T-helper 1 cell treated with Interleukin-12 subunit alpha and Interleukin-12 subunit beta and Interleukin-4 antibody, amounts not matched to agents 30 ng/mL and 1 ng/mL, for 36 hours (primary cell): ENCODE measurements at regions not wholly inside any gene's neighbourhood (a gene's known extent, or its start where the extent isn't known, plus 50 kb on each side); places are given as distances from the start of the nearest gene placed in this dataset.

Experiments
- intact Hi-C: fragments of 100-400 bp; cut with micrococcal nuclease; formaldehyde crosslinking; loops from one replicate; pipeline ENCODE4 v1.15.1; 2024

DNA sequence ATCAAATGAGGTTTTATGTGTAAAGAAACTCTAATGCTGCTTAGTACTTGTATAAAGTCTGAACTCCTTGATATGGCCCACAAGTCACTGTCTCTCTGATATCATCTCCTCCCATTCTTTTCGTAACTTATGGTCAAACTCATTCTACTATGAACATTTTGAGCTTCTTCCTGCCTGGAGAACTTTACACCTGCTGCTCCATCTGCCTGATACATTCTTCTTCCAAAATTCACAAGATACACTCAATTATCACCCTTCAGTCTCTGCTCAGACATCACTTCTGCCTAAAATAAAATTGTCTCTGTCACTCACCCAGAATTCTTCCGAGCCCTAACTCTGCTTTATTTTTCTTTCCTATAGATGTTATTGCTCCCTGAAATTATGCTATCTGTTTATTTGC is 192.8 kb upstream of the LYPLAL1 start:
- intact Hi-C loops = no loop called here

- intact Hi-C loops = no loop called here
These were observed 191.2 kb upstream of the LYPLAL1 start for GRCh38 chr1:218982482-218982881.

- intact Hi-C loops = no loop called here
These were observed 190.2 kb upstream of the LYPLAL1 start for GRCh38 chr1:218983433-218983832.

GRCh38 chr1:218983848-218984247 is 189.8 kb upstream of the LYPLAL1 start:
- intact Hi-C loops = no loop called here

DNA sequence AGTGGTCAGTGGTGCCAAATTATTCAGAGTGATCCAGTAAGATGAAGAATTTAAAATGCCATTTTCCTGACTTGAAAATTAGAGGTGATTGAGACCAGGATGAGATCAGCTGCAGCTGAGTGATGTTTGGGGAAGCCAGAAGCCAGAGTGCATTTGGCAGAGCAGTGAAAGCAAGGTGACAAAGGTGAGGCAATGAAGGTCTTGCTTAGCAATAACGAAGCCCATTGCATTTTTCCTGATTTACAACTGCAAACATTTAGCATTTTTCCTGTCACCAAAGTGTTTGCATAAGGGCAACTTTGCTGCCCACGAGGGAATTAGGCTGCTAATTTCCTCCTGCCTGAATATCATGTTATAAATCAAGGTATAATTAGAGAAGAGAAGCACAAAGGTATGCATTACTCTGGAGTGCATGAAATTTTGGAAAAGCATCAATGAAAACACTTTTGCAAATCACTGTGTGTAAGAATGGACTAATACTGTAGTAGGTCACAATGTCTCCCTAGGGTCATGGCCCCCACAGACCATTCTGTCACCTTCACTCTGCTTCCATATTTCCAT is 188.2 kb upstream of the LYPLAL1 start:
- intact Hi-C loops = no loop called here

GRCh38 chr1:218986816-218987215 is 186.9 kb upstream of the LYPLAL1 start:
- intact Hi-C loops = no loop called here

DNA sequence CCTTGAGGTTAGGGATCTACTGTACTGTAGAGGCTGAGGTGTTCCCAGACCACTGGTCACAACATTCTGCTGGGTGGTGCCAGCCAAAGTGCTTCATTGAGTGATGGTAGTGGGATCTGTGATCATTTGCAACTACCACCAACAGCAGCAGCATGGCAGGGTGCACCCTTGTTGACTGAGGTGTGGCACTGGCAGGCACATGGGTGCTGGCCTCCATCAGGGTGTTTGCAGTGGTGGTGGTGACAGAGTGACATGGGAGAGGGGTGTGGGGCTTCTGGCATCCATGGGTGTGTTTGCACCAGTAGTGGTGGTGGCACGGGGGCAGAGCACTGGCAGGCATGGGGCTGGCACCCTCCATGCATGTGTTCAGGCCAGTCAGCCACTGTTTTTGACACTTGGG is 183.7 kb upstream of the LYPLAL1 start:
- intact Hi-C loops = no loop called here

DNA sequence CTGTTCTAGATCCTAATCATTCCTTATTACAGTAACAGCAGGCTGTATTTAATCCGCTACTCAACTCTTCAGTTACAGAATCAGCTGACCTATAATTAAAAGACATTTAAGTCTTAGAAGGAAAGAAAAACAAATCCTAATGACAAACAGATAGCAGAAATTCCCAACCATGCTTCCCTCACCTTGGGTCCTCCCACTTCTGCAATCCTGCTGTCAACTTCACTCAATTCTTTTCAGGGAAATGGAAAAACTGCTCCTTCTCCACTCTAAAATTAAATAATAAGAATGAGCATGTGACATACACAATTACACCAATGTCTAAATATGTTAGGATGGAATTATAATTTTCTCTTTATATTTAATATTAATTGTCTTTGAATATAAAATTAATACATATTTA is 182.6 kb upstream of the LYPLAL1 start:
- intact Hi-C loops = no loop called here

DNA sequence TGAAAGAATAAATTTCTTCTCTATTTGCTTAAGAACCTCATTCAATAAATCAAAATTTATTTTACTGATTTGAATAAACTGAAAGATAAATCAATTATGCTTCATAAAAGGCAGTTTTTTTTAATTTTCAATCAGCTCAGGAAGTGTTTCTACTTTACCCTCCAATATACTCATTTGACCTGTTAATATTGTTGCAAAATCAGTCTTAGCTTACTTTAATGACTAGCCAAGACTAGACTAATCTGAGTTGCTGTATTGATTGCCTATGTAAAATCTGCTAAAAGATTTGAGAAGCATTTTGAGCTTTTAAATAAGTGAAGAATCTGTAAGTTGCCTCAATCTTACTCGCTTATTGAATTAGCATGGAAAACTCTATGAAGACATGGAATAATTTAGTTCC is 179.1 kb upstream of the LYPLAL1 start:
- intact Hi-C loops = no loop called here

- intact Hi-C loops = no loop called here
These were observed 178.5 kb upstream of the LYPLAL1 start for GRCh38 chr1:218995091-218995665.

DNA sequence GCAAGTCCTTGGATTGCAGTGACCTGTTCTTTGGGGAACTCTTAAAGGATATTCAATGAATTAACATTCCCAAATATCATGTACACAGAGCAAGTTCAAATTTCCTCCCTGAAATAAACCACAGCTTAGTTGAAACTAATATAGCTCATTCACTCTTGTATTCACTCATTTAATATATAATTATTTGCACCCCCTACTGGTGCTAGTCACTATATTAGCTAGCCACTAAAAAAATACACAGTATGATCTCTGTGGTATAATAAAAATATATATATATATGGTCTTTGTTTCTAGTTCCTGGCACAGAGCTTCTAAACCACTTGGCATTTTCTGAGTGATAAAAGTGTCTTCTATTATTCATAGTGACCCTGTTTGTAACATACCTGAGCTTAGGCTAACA is 177.3 kb upstream of the LYPLAL1 start:
- intact Hi-C loops = no loop called here

- intact Hi-C loops = no loop called here
These were observed 173.7 kb upstream of the LYPLAL1 start for GRCh38 chr1:219000005-219000404.

- intact Hi-C loops = no loop called here
These were observed 173.0 kb upstream of the LYPLAL1 start for GRCh38 chr1:219000631-219001030.

- intact Hi-C loops = no loop called here
These were observed 163.0 kb upstream of the LYPLAL1 start for GRCh38 chr1:219010720-219011119.

DNA sequence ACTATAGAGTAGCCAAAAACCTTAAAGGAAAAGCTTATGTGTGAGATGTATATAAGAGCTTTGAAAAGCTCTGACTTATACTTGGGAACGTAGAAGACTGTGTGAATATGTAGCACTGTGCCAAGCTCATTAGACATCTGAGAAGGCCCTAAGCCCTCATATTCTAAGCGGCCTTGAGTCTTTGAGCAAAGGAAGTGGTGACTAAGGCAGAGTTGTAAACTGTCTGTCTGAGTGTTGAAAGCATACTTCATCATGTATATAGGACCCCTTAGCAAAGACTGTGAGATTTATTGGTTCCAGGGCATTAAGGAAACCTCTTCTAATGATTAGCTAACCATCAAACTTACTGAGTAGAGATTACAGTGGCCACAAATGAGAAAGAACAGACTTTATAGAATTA is 153.3 kb upstream of the LYPLAL1 start:
- intact Hi-C loops = no loop called here

DNA sequence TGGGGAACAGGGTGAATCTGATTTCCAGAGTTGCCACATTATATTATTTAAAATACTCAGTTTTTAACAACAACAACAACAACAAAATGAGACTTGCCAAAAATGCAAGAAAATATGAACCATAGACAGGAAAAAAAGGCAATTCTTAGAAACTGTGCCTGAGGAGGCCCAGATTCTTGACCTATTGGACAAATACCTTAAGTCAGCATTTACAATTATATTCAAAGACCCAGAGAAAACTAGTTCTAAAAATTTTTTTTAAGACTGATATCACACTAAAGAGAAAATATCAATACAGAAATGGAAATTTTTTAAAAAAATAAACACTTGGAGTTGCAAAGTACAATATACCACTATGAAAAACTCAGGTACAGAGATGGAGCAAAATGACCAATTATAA is 152.8 kb upstream of the LYPLAL1 start:
- intact Hi-C loops = no loop called here

DNA sequence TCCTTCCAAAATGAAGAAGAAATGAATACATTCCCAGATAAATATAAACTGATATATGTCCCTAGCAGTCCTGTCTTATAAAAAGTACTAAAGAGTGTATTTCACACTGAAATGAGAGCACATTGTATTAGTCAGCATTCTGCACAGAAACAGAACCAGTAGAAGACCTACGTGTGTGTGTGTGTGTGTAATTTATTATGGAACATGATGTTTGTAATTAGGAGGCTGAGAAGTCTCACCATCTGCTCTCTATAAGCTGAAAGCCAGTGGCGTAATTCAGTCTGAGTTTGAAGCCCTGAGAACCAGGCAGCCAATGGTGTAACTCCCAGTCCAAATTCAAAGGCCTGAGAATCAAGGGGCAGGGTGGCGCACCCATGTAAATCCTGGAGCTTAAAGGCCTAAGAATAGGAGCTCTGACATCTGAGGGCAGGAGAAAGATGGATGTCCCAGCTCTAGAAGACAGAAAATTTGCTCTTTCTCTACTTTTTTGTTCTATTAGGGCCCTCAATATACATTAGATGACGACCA is 146.5 kb upstream of the LYPLAL1 start:
- intact Hi-C loops = no loop called here

- intact Hi-C loops = no loop called here
These were observed 141.9 kb upstream of the LYPLAL1 start for GRCh38 chr1:219031809-219032208.

- intact Hi-C loops = no loop called here
These were observed 135.3 kb upstream of the LYPLAL1 start for GRCh38 chr1:219038398-219038797.

DNA sequence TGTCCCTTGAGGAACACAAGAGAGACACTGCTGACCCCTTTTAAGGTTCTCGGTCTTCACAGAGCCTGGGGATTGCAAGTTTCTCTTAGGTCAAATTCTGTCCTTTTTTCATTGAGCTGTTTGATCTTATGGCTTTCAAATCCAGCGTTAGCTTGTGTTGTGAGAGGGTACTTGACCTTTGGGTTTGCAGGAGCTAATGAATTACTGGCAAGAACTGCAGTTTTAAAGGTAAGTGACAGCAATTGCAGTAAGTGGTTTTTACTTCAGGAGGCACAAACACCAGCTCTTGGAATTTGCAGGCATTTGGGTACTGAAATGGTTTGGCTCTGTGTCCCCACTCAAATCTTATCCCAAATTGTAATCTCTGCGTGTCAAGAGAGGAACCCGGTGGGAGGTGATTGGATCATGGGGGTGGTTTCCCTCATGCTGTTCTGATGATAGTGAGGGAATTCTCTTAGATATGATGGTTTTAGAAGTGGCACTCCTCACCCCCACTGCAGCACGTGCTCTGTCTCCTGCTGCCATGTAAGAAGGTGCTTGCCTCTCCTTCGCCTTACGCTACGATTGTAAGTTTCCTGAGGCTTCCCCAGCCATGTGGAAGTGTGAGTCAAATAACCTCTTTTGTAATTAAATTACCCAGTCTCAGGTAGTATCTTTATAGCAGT is 134.5 kb upstream of the LYPLAL1 start:
- intact Hi-C loops = no loop called here

GRCh38 chr1:219039682-219040154 is 134.0 kb upstream of the LYPLAL1 start:
- intact Hi-C loops = no loop called here

GRCh38 chr1:219040291-219040690 is 133.4 kb upstream of the LYPLAL1 start:
- intact Hi-C loops = no loop called here

DNA sequence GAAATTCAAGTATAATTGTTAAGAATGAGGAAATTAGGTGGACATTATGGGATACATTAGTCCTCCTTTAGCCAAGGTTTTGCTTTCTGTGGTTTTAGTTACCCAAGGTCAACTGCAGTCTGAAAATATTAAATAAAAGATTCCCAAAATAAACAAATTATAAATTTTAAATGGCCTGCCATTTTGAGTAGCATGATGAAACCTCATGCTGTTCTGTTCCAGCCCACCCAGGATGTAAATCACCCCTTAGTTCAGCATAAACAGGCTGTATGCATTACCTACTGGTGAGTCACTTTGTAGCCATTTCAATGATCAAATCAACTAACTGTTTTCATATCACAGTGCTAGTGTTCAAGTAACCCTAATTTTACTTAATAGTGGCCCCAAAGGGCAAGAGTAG is 132.5 kb upstream of the LYPLAL1 start:
- intact Hi-C loops = no loop called here
